ENCODE measurements at regions not wholly inside any gene's neighbourhood (a gene's known extent, or its start where the extent isn't known, plus 50 kb on each side); places are given as distances from the start of the nearest gene placed in this dataset.
A peak's percentile ranks its signal among the peaks of the same experiment; 100 is the strongest.

- DNase-seq = no peak
- Histone ChIP-seq H3K36me3 (no peaks in the 10 kb centered on the region), H3K9me3 (no peaks in the 10 kb centered on the region), H3K4me1 (peaks cover 14 to 78% (median 57%) of the 10 kb centered on the region in 9 donors), H3K27ac (peak overlapping the region in 6 of 10 donors; percentile 9 to 69 (median 44)), H3K4me3 (no peak overlapping the region), H3K27me3 (no peaks in the 10 kb centered on the region)
- ATAC-seq = peak in 2 of 8 donors; percentile 13 to 26
- intact Hi-C loops (cut with DNase I) = loop anchor here in 2 of 10 donors (5.0 to 10.0 kb wide), 2 partner anchors 71 to 109 kb away; no protein-coding TSS in a partner anchor
- no peak for TF ChIP-seq CTCF (IDR thresholded peaks at IDR 0.05)
- WGBS, 2 donors = 56 to 59% methylated on average over 13 of the region's 13 CpGs
Measured at GRCh38 chr2:42935692-42936671, 143.6 kb upstream of the HAAO start.

- WGBS, 2 donors = 84 to 86% methylated on average over 14 of the region's 14 CpGs
- Histone ChIP-seq H3K27me3 (no peaks in the 10 kb centered on the region), H3K27ac (peak overlapping the region in 2 of 10 donors; percentile 8 to 97), H3K4me3 (no peak overlapping the region), H3K9me3 (no peaks in the 10 kb centered on the region), H3K4me1 (peaks cover 23 to 86% (median 69%) of the 10 kb centered on the region in 9 donors), H3K36me3 (no peaks in the 10 kb centered on the region)
- ATAC-seq = no peak
- no peak for DNase-seq
- intact Hi-C loops (cut with DNase I) = loop anchor here in 3 of 10 donors (5.0 to 10.0 kb wide), 3 partner anchors 70 to 107 kb away; no protein-coding TSS in a partner anchor
- no peak for TF ChIP-seq CTCF (IDR thresholded peaks at IDR 0.05)
Measured at GRCh38 chr2:42934580-42935186, 142.3 kb upstream of the HAAO start.

- WGBS, 2 donors = 51 to 55% methylated on average over 8 of the region's 8 CpGs
- ATAC-seq = no peak
- peaks cover 32 to 86% (median 74%) of the 10 kb centered on the region in 9 donors for H3K4me1 ChIP-seq
Measured at GRCh38 chr2:42933824-42934254, 141.5 kb upstream of the HAAO start.

More at GRCh38 chr2:42933824-42934254, 141.5 kb upstream of the HAAO start:
- Histone ChIP-seq H3K27ac (peak overlapping the region in 3 of 10 donors; percentile 7 to 97 (median 8)), H3K9me3 (no peaks in the 10 kb centered on the region), H3K27me3 (no peaks in the 10 kb centered on the region), H3K36me3 (no peaks in the 10 kb centered on the region), H3K4me3 (no peak overlapping the region)
- intact Hi-C loops (cut with DNase I) = loop anchor here in 3 of 10 donors (5.0 to 10.0 kb wide), 2 partner anchors 69 to 72 kb away; no protein-coding TSS in a partner anchor
- DNase-seq = no peak
- TF ChIP-seq CTCF (IDR thresholded peaks at IDR 0.05) = no peak

All from heart right ventricle (tissue), 16 donors.